Neural cell (in vitro differentiated cells): ENCODE measurements at regions not wholly inside any gene's neighbourhood (a gene's known extent, or its start where the extent isn't known, plus 50 kb on each side); places are given as distances from the start of the nearest gene placed in this dataset.

Experiments used
- H2AFZ ChIP-seq: fragments of 200-600, 300-800 bp; sonication (generic), shearing (Covaris generic); 2 replicates; pipeline ENCODE4 v1.6.0; 2014; ENCODE audit warnings: low read depth, mild to moderate bottlenecking, antibody characterized with exemption, low read length, moderate library complexity
- H3F3A ChIP-seq: fragments of 200-600 bp; shearing (Covaris generic); 2 replicates; pipeline ENCODE4 v1.6.1; 2016; ENCODE audit warnings: mild to moderate bottlenecking, moderate library complexity, mixed read lengths, antibody characterized with exemption, low read length; ENCODE audit not compliant: insufficient read depth, poor library complexity, severe bottlenecking
- H3K27ac ChIP-seq: fragments of 200-600, 300-800 bp; sonication (generic), shearing (Covaris generic); 2 replicates; pipeline ENCODE4 v1.5.1; 2014; ENCODE audit warnings: mild to moderate bottlenecking, low read length, moderate library complexity
- H3K27me3 ChIP-seq: fragments of 300-800, 200-600 bp; sonication (generic), shearing (Covaris generic); 2 replicates; pipeline ENCODE4 v1.6.0; 2014; ENCODE audit warnings: mild to moderate bottlenecking, low read depth, low read length, moderate library complexity; ENCODE audit not compliant: insufficient read depth
- H3K36me3 ChIP-seq: fragments of 300-800, 200-600 bp; sonication (generic), shearing (Covaris generic); 2 replicates; pipeline ENCODE4 v1.5.1; 2014; ENCODE audit warnings: mild to moderate bottlenecking, antibody characterized with exemption, low read length, moderate library complexity; ENCODE audit not compliant: insufficient read depth
- H3K4me2 ChIP-seq: fragments of 300-800, 200-600 bp; sonication (generic), shearing (Covaris generic); 2 replicates; pipeline ENCODE4 v1.6.0; 2014; ENCODE audit warnings: mild to moderate bottlenecking, low read length
- H3K4me3 ChIP-seq: fragments of 300-800, 200-600 bp; sonication (generic), shearing (Covaris generic); 2 replicates; pipeline ENCODE4 v1.5.1; 2014; ENCODE audit warnings: mild to moderate bottlenecking, low read length, moderate library complexity
- H3K79me2 ChIP-seq: fragments of 200-600 bp; shearing (Covaris generic); replicated peaks from 2 replicates; pipeline ENCODE4 v1.6.0; 2014; ENCODE audit warnings: mild to moderate bottlenecking, low read length, moderate library complexity; ENCODE audit not compliant: insufficient read depth
- H3K9ac ChIP-seq: fragments of 300-800, 200-600 bp; sonication (generic), shearing (Covaris generic); 2 replicates; pipeline ENCODE4 v1.6.1; 2016; ENCODE audit warnings: mild to moderate bottlenecking, low read length, mixed read lengths
- H3K9me2 ChIP-seq: fragments of 200-600 bp; shearing (Covaris generic); 2 replicates; pipeline ENCODE4 v1.6.1; 2016; ENCODE audit warnings: mild to moderate bottlenecking, low read length, mixed read lengths; ENCODE audit not compliant: insufficient read depth
- H3K9me3 ChIP-seq: fragments of 200-600, 300-800 bp; sonication (generic), shearing (Covaris generic); 2 replicates; pipeline ENCODE4 v1.6.1; 2016; ENCODE audit warnings: mild to moderate bottlenecking, mixed run types, low read length, moderate library complexity, mixed read lengths
- H4K20me1 ChIP-seq: fragments of 200-600 bp; shearing (Covaris generic); 2 replicates; pipeline ENCODE4 v1.6.1; 2016; ENCODE audit warnings: mild to moderate bottlenecking, mixed run types; ENCODE audit not compliant: insufficient read depth
- CTCF ChIP-seq: fragments of 450-650 bp; IDR thresholded peaks from 2 replicates; pipeline ENCODE4 v1.5.1; 2014; ENCODE audit warnings: antibody characterized with exemption, mild to moderate bottlenecking, moderate library complexity; ENCODE audit not compliant: poor library complexity, severe bottlenecking
- EP300 ChIP-seq: fragments of 450-650 bp; conservative IDR thresholded peaks from 2 replicates; pipeline ENCODE4 v1.6.1; 2014; ENCODE audit warnings: antibody characterized with exemption, mild to moderate bottlenecking, moderate library complexity; ENCODE audit not compliant: poor library complexity, severe bottlenecking
- EZH2 ChIP-seq: fragments of 200-600, 300-800 bp; shearing (Covaris generic), sonication (generic); IDR thresholded peaks from 2 replicates; pipeline ENCODE4 v1.6.1; 2014; ENCODE audit warnings: antibody characterized with exemption, low read length, borderline replicate concordance, mild to moderate bottlenecking; ENCODE audit not compliant: insufficient read depth, poor library complexity, severe bottlenecking
- MXI1 ChIP-seq: fragments of 450-650 bp; conservative IDR thresholded peaks from 2 replicates; pipeline ENCODE4 v1.6.1; 2014; ENCODE audit warnings: antibody characterized with exemption, mild to moderate bottlenecking; ENCODE audit not compliant: poor library complexity, severe bottlenecking
- POLR2AphosphoS5 ChIP-seq: IDR thresholded peaks from 2 replicates; pipeline ENCODE4 v1.6.1; 2012
- RAD21 ChIP-seq: fragments of 450-650 bp; conservative IDR thresholded peaks from 2 replicates; pipeline ENCODE4 v1.6.1; 2014; ENCODE audit warnings: antibody characterized with exemption, mild to moderate bottlenecking, moderate library complexity
- REST ChIP-seq: IDR thresholded peaks from 2 replicates; pipeline ENCODE4 v1.6.1; 2012; ENCODE audit warnings: borderline replicate concordance
- SMC3 ChIP-seq: fragments of 450-650 bp; conservative IDR thresholded peaks from 2 replicates; pipeline ENCODE4 v1.6.1; 2014; ENCODE audit warnings: antibody characterized with exemption, mild to moderate bottlenecking, moderate library complexity; ENCODE audit not compliant: poor library complexity
- TAF1 ChIP-seq: IDR thresholded peaks from 2 replicates; pipeline ENCODE4 v1.6.1; 2012; ENCODE audit warnings: low read depth

- no peaks in the 10 kb centered on the region for H3F3A ChIP-seq
- no peak for TF ChIP-seq SMC3
- no peak for TF ChIP-seq REST
- TF ChIP-seq MXI1: no peak
- TF ChIP-seq POLR2AphosphoS5: no peak
- TF ChIP-seq TAF1: no peak
- no peak for TF ChIP-seq EZH2
- no peak for TF ChIP-seq RAD21
- TF ChIP-seq CTCF: no peak
- no peak for TF ChIP-seq EP300
- no peak overlapping the region for H3K4me3 ChIP-seq
Observed at GRCh38 chr2:147509821-147510220, 335.0 kb upstream of the ACVR2A start.

GRCh38 chr2:147506889-147507288 is 337.9 kb upstream of the ACVR2A start:
- Histone ChIP-seq H3K27me3 (no peaks in the 10 kb centered on the region), H3K4me3 (no peak overlapping the region), H3K27ac (no peak overlapping the region), H3F3A (no peaks in the 10 kb centered on the region), H4K20me1 (no peaks in the 10 kb centered on the region), H3K4me2 (no peak overlapping the region), H3K9me3 (no peaks in the 10 kb centered on the region), H3K9ac (no peak overlapping the region), H3K79me2 (no peaks in the 10 kb centered on the region), H3K9me2 (no peaks in the 10 kb centered on the region), H2AFZ (no peak overlapping the region), H3K36me3 (no peaks in the 10 kb centered on the region)
- TF ChIP-seq EZH2 (no peak), POLR2AphosphoS5 (no peak)

More at GRCh38 chr2:147509821-147510220, 335.0 kb upstream of the ACVR2A start:
- Histone ChIP-seq H3K9me3 (no peaks in the 10 kb centered on the region), H3K4me2 (no peak overlapping the region), H3K27ac (no peak overlapping the region), H3K27me3 (no peaks in the 10 kb centered on the region), H4K20me1 (no peaks in the 10 kb centered on the region), H2AFZ (no peak overlapping the region), H3K9ac (no peak overlapping the region), H3K79me2 (no peaks in the 10 kb centered on the region), H3K9me2 (no peaks in the 10 kb centered on the region), H3K36me3 (no peaks in the 10 kb centered on the region)
